Sigmoid colon (tissue), 6 donors: ENCODE measurements at regions not wholly inside any gene's neighbourhood (a gene's known extent, or its start where the extent isn't known, plus 50 kb on each side); places are given as distances from the start of the nearest gene placed in this dataset.

Experiments used
- DNase-seq: peaks from one replicate; pipeline ENCODE4 v3.0.0-alpha.2; 2019
- H3K27ac ChIP-seq, 4 donors: fragments of 200-600 bp; sonication (generic); one replicate each; pipeline ENCODE4 v1.5.1; 2016 to 2019; ENCODE audit warnings: mild to moderate bottlenecking in 1 of 4
- H3K27me3 ChIP-seq, 3 donors: fragments of 200-600 bp; sonication (generic); one replicate each; pipeline ENCODE4 v1.5.1; 2019; ENCODE audit warnings: mild to moderate bottlenecking in 1 of 3
- H3K36me3 ChIP-seq, 4 donors: fragments of 200-600 bp; sonication (generic); one replicate each; pipeline ENCODE4 v1.5.1; 2016 to 2019
- H3K4me1 ChIP-seq, 4 donors: fragments of 200-600 bp; sonication (generic); one replicate each; pipeline ENCODE4 v1.5.1; 2017 to 2019
- H3K4me3 ChIP-seq, 4 donors: fragments of 200-600 bp; sonication (generic); one replicate each; pipeline ENCODE4 v1.5.1; 2017 to 2019; ENCODE audit warnings: mild to moderate bottlenecking in 2 of 4, moderate library complexity in 1 of 4
- H3K9me3 ChIP-seq, 4 donors: fragments of 200-600 bp in 3 of 4; sonication (generic) in 3 of 4; one replicate each; pipeline versions ENCODE4 v1.5.1 to v1.6.1; 2013 to 2019
- CTCF ChIP-seq, 4 experiments: fragments of 450-650 bp in 3 of 4; fragments of 200-600 bp in 1 of 4; IDR thresholded peaks; one replicate each; pipeline ENCODE4 v1.5.1; 2016 to 2019; ENCODE audit warnings: antibody characterized with exemption in 4 of 4, mild to moderate bottlenecking in 3 of 4, moderate library complexity in 2 of 4
- EP300 ChIP-seq, 4 donors: sonication (generic); formaldehyde crosslinking; IDR thresholded peaks; one replicate each; pipeline ENCODE4 v1.6.1; 2017; ENCODE audit warnings: antibody characterized with exemption in 4 of 4
- POLR2A ChIP-seq, 2 donors: fragments of 450-650 bp; IDR thresholded peaks; one replicate each; pipeline ENCODE4 v1.6.1; 2016; ENCODE audit warnings: antibody characterized with exemption in 2 of 2, mild to moderate bottlenecking in 2 of 2, moderate library complexity in 2 of 2
- POLR2AphosphoS5 ChIP-seq, 4 donors: sonication (generic); formaldehyde crosslinking; IDR thresholded peaks; one replicate each; pipeline ENCODE4 v1.6.1; 2017; ENCODE audit warnings: antibody characterized with exemption in 4 of 4
- whole genome bisulfite sequencing, 2 donors: extraction: QIAGEN DNeasy Blood & Tissue Kit; methylation state at CpG; one replicate each; pipeline ENCODE4 v1.1.7; 2013; 5-methylcytosine and 5-hydroxymethylcytosine counted together
- intact Hi-C: fragments of 100-400 bp; cut with DNase I; formaldehyde crosslinking; loops from one replicate; pipeline ENCODE4 v1.15.1; 2023
- donor health status: healthy with polysubstance abuse.
- donor health status: healthy.

GRCh38 chr4:120435179-120435578 lies 368.5 kb upstream of the MAD2L1 start:
- Histone ChIP-seq H3K36me3 (no peaks in the 10 kb centered on the region), H3K4me3 (no peak overlapping the region), H3K9me3 (no peaks in the 10 kb centered on the region), H3K27me3 (no peaks in the 10 kb centered on the region), H3K27ac (no peak overlapping the region), H3K4me1 (peaks cover 0 to 11% (median 8%) of the 10 kb centered on the region in 4 donors)
- DNase-seq = no peak
- TF ChIP-seq EP300 (IDR thresholded peaks at IDR 0.05) (no peak), CTCF (IDR thresholded peaks at IDR 0.05) (no peak), POLR2A (IDR thresholded peaks at IDR 0.05) (no peak), POLR2AphosphoS5 (IDR thresholded peaks at IDR 0.05) (no peak)
- intact Hi-C loops = no loop called here
- WGBS, 2 donors = 64 to 72% methylated on average over 5 of the region's 5 CpGs

DNA sequence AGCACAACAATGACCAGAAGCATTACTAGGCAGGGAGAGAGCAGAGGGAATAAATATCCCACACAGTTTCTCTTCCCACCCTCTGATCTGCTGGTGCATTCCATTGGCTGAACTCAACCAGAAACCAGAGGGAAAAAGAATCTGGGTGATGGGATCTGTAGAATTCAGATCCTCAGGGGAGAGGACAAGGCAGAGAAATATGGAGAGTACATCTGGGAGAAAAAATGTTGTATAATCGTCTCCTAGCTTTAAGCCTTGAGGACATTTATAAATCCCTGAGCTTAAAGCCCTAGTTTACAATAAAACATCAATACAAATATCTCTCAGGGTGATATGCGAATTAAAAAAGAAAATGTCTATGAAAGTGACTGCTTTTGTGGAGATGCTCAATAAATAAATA lies 368.1 kb upstream of the MAD2L1 start:
- Histone ChIP-seq H3K9me3 (no peaks in the 10 kb centered on the region), H3K27me3 (no peaks in the 10 kb centered on the region), H3K36me3 (no peaks in the 10 kb centered on the region), H3K27ac (no peak overlapping the region), H3K4me1 (peaks cover 0 to 11% (median 8%) of the 10 kb centered on the region in 4 donors), H3K4me3 (no peak overlapping the region)
- intact Hi-C loops = no loop called here
- 73 to 77% methylated on average over 2 of the region's 2 CpGs for WGBS, 2 donors
- TF ChIP-seq POLR2A (IDR thresholded peaks at IDR 0.05) (no peak), POLR2AphosphoS5 (IDR thresholded peaks at IDR 0.05) (no peak), EP300 (IDR thresholded peaks at IDR 0.05) (no peak), CTCF (IDR thresholded peaks at IDR 0.05) (no peak)
- no peak for DNase-seq

- H3K27me3 ChIP-seq = no peaks in the 10 kb centered on the region
- peaks cover 0 to 11% (median 8%) of the 10 kb centered on the region in 4 donors for H3K4me1 ChIP-seq
- H3K27ac ChIP-seq = no peak overlapping the region
- intact Hi-C loops = no loop called here
- H3K4me3 ChIP-seq = no peak overlapping the region
- TF ChIP-seq EP300 (IDR thresholded peaks at IDR 0.05) (no peak), CTCF (IDR thresholded peaks at IDR 0.05) (no peak), POLR2A (IDR thresholded peaks at IDR 0.05) (no peak), POLR2AphosphoS5 (IDR thresholded peaks at IDR 0.05) (peak in 1 of 4 donors; percentile 32)
- no peaks in the 10 kb centered on the region for H3K9me3 ChIP-seq
- WGBS, 2 donors = 86 to 93% methylated on average over 3 of the region's 3 CpGs
- H3K36me3 ChIP-seq = no peaks in the 10 kb centered on the region
- no peak for DNase-seq
These were observed 365.7 kb upstream of the MAD2L1 start for GRCh38 chr4:120432301-120432860.

GRCh38 chr4:120431180-120431579 lies 364.5 kb upstream of the MAD2L1 start:
- TF ChIP-seq POLR2A (IDR thresholded peaks at IDR 0.05) (no peak), EP300 (IDR thresholded peaks at IDR 0.05) (no peak), POLR2AphosphoS5 (IDR thresholded peaks at IDR 0.05) (no peak), CTCF (IDR thresholded peaks at IDR 0.05) (no peak)
- H3K4me3 ChIP-seq = no peak overlapping the region
- DNase-seq = no peak
- H3K9me3 ChIP-seq = no peaks in the 10 kb centered on the region
- H3K36me3 ChIP-seq = no peaks in the 10 kb centered on the region
- no peak overlapping the region for H3K27ac ChIP-seq
- H3K4me1 ChIP-seq = peaks cover 0 to 11% (median 8%) of the 10 kb centered on the region in 4 donors
- intact Hi-C loops = no loop called here
- no peaks in the 10 kb centered on the region for H3K27me3 ChIP-seq

GRCh38 chr4:120418146-120418545 lies 351.5 kb upstream of the MAD2L1 start:
- Histone ChIP-seq H3K27me3 (no peaks in the 10 kb centered on the region), H3K9me3 (peaks cover 0 to 2% (median 0%) of the 10 kb centered on the region in 4 donors), H3K27ac (no peak overlapping the region), H3K4me3 (no peak overlapping the region), H3K4me1 (no peaks in the 10 kb centered on the region), H3K36me3 (no peaks in the 10 kb centered on the region)
- no peak for DNase-seq
- TF ChIP-seq CTCF (IDR thresholded peaks at IDR 0.05) = no peak
- no peak for TF ChIP-seq POLR2AphosphoS5 (IDR thresholded peaks at IDR 0.05)
- no peak for TF ChIP-seq EP300 (IDR thresholded peaks at IDR 0.05)
- no peak for TF ChIP-seq POLR2A (IDR thresholded peaks at IDR 0.05)
- intact Hi-C loops = no loop called here
